Progenitor cell of endocrine pancreas (in vitro differentiated cells): ENCODE measurements at regions not wholly inside any gene's neighbourhood (a gene's known extent, or its start where the extent isn't known, plus 50 kb on each side); places are given as distances from the start of the nearest gene placed in this dataset.

ENCODE experiments used
- DNase-seq: peaks from one replicate; pipeline ENCODE4 v3.0.0; 2021; ENCODE audit warnings: low spot score; ENCODE audit not compliant: unreplicated experiment
- H3K27ac Mint-ChIP-seq: 2 replicates; pipeline ENCODE4 v1.8.0; 2021; ENCODE audit warnings: mild to moderate bottlenecking, moderate library complexity, mixed read lengths
- H3K27me3 Mint-ChIP-seq: 2 replicates; pipeline ENCODE4 v1.8.0; 2021; ENCODE audit warnings: mixed read lengths
- H3K36me3 Mint-ChIP-seq: 2 replicates; pipeline ENCODE4 v1.8.0; 2022; ENCODE audit warnings: mixed read lengths; ENCODE audit not compliant: insufficient read depth
- H3K4me1 Mint-ChIP-seq: 2 replicates; pipeline ENCODE4 v1.8.0; 2021; ENCODE audit warnings: low read depth, mixed read lengths
- H3K4me3 Mint-ChIP-seq: 2 replicates; pipeline ENCODE4 v1.8.0; 2021; ENCODE audit warnings: low read depth, mild to moderate bottlenecking, moderate library complexity, mixed read lengths
- H3K9me3 Mint-ChIP-seq: 2 replicates; pipeline ENCODE4 v1.8.0; 2021; ENCODE audit warnings: low read depth, mixed read lengths
- TF ChIP-seq, protein P1 (sequence below): fragments of 200-600 bp; sonication (generic); IDR thresholded peaks from one replicate; pipeline ENCODE4 v1.5.0; 2021; ENCODE audit warnings: antibody characterized with exemption, mild to moderate bottlenecking; ENCODE audit not compliant: unreplicated experiment

DNA sequence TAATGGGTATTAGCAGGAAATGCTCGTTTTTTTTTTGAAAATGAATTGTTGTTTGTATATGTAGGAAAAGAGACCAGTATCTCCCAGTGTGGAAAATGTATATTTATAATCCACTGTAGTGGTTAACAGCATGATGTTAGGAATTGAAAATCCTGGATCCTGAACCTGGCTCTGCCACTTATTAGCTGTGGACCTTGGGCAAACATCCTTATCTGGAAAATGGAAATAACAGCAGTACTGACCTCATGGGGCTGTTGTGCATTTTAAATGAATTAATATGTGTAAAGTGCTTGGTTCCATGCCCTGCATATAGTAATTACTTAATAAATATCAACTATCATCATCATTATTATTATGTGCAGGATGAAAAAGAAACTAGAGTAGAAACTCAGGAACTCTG, 251.3 kb downstream of the CDCA7 start:
- Mint-ChIP-seq H3K4me3 (no peak overlapping the region), H3K27me3 (peaks cover 2% of the 10 kb centered on the region), H3K27ac (no peak overlapping the region), H3K4me1 (peaks cover 10% of the 10 kb centered on the region), H3K9me3 (no peaks in the 10 kb centered on the region), H3K36me3 (no peaks in the 10 kb centered on the region)
- TF ChIP-seq, protein P1, sequence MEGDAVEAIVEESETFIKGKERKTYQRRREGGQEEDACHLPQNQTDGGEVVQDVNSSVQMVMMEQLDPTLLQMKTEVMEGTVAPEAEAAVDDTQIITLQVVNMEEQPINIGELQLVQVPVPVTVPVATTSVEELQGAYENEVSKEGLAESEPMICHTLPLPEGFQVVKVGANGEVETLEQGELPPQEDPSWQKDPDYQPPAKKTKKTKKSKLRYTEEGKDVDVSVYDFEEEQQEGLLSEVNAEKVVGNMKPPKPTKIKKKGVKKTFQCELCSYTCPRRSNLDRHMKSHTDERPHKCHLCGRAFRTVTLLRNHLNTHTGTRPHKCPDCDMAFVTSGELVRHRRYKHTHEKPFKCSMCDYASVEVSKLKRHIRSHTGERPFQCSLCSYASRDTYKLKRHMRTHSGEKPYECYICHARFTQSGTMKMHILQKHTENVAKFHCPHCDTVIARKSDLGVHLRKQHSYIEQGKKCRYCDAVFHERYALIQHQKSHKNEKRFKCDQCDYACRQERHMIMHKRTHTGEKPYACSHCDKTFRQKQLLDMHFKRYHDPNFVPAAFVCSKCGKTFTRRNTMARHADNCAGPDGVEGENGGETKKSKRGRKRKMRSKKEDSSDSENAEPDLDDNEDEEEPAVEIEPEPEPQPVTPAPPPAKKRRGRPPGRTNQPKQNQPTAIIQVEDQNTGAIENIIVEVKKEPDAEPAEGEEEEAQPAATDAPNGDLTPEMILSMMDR: no peak
- DNase-seq: no peak

- peak overlapping the region; percentile 66 for H3K27ac Mint-ChIP-seq
- no peaks in the 10 kb centered on the region for H3K36me3 Mint-ChIP-seq
- no peak for DNase-seq
- no peaks in the 10 kb centered on the region for H3K9me3 Mint-ChIP-seq
- H3K27me3 Mint-ChIP-seq: peaks cover 2% of the 10 kb centered on the region
- no peak overlapping the region for H3K4me3 Mint-ChIP-seq
- peaks cover 10% of the 10 kb centered on the region for H3K4me1 Mint-ChIP-seq
- TF ChIP-seq, protein P1: no peak
Observed at GRCh38 chr2:173606619-173607248, 252.1 kb downstream of the CDCA7 start.

DNA sequence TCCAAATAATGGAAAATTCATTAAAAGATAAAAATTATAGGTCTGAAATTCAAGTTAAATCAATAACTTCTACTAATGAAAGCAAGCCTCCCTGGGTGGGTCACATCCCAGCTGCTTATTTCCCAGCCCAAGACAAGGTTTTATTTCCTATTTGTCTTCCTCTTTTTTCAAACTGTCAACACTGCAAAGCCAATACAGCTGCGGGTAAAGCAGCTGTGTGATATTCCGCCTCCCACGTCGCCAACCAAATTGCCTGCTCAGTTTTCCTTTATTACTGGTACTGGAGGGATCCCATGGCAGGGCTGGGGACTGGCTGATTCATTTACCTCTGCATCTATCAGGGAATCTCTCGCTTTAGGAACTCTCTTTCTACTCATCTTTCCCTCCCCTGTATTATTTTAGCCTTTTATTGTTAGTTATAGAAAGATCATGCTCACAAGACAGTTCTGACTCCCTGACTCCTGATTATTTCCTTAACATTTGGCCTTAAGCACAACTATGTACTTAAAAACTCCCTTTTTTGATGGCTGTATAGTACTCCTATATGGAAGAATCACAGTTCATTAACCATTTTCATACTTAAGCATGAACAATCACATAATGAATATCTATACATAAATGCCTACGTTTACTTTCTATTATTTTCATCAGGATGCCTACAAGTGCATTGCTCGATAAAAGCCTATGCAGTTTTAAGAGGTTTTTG, 253.1 kb downstream of the CDCA7 start:
- Mint-ChIP-seq H3K36me3 (no peaks in the 10 kb centered on the region), H3K4me1 (peaks cover 10% of the 10 kb centered on the region), H3K4me3 (no peak overlapping the region), H3K27ac (peak overlapping the region; percentile 3), H3K27me3 (peaks cover 2% of the 10 kb centered on the region), H3K9me3 (no peaks in the 10 kb centered on the region)
- no peak for DNase-seq
- TF ChIP-seq, protein P1: no peak

DNA sequence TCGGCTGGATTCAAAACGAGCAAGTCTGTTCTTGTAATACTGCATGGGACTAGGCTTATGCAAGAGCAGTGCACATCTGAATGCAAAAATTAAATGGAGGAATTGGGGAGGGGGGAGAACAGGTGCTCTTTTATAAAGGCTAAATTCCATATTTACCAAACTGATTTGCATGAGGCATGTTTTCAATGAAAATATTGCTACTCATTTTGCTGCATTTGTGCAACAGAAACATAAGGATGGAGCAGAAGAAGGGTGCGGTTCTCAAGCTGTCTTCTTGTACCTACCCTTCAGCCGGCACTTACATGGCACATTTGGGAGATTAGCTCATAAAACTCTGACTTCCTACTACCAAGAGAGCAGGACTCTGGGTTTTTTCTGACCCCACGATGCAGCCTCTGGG, 256.4 kb downstream of the CDCA7 start:
- TF ChIP-seq, protein P1: no peak
- peaks cover 2% of the 10 kb centered on the region for H3K27me3 Mint-ChIP-seq
- DNase-seq: no peak
- H3K9me3 Mint-ChIP-seq: no peaks in the 10 kb centered on the region
- H3K27ac Mint-ChIP-seq: no peak overlapping the region
- H3K4me3 Mint-ChIP-seq: no peak overlapping the region
- H3K36me3 Mint-ChIP-seq: no peaks in the 10 kb centered on the region
- peaks cover 14% of the 10 kb centered on the region for H3K4me1 Mint-ChIP-seq

- H3K9me3 Mint-ChIP-seq: peaks cover 3% of the 10 kb centered on the region
- H3K27me3 Mint-ChIP-seq: peaks cover 2% of the 10 kb centered on the region
- TF ChIP-seq, protein P1: no peak
- DNase-seq: no peak
- H3K27ac Mint-ChIP-seq: no peak overlapping the region
- no peak overlapping the region for H3K4me3 Mint-ChIP-seq
- H3K4me1 Mint-ChIP-seq: peaks cover 7% of the 10 kb centered on the region
- no peaks in the 10 kb centered on the region for H3K36me3 Mint-ChIP-seq
Observed at GRCh38 chr2:173612354-173612753, 257.7 kb downstream of the CDCA7 start.
